NCI-H1092 treated with DMSO at 0.1 percent for 48 hours (cell line): ENCODE measurements at regions not wholly inside any gene's neighbourhood (a gene's known extent, or its start where the extent isn't known, plus 50 kb on each side); places are given as distances from the start of the nearest gene placed in this dataset.
"Not testable (repeated sequence)": the region's sequence is repeated elsewhere in the genome, so short reads cannot be mapped to it uniquely, and the experiment has no call there.

ENCODE experiments used
- DNase-seq: peaks from one replicate; lab custom pipeline; 2025; lab: John Stamatoyannopoulos, UW

GRCh38 chr14:23861666-23862065, 91.9 kb upstream of the DHRS4 start:
- no peak for DNase-seq

GRCh38 chr14:23862513-23862912, 91.1 kb upstream of the DHRS4 start:
- no peak for DNase-seq

GRCh38 chr14:23863836-23864235, 89.7 kb upstream of the DHRS4 start:
- DNase-seq, result no peak

- DNase-seq, result no peak
These were observed 89.3 kb upstream of the DHRS4 start for GRCh38 chr14:23864259-23864658.

GRCh38 chr14:23864861-23865260, 88.7 kb upstream of the DHRS4 start:
- peak; percentile 23 for DNase-seq

GRCh38 chr14:23865502-23865901, 88.1 kb upstream of the DHRS4 start:
- DNase-seq, result peak; percentile 63

- no peak for DNase-seq
These were observed 87.3 kb upstream of the DHRS4 start for GRCh38 chr14:23866269-23866668.

- no peak for DNase-seq
These were observed 84.4 kb upstream of the DHRS4 start for GRCh38 chr14:23869078-23869719.

- no peak for DNase-seq
These were observed 77.3 kb upstream of the DHRS4 start for GRCh38 chr14:23876160-23876750.

GRCh38 chr14:23877111-23877510, 76.5 kb upstream of the DHRS4 start:
- no peak for DNase-seq

- no peak for DNase-seq
These were observed 75.9 kb upstream of the DHRS4 start for GRCh38 chr14:23877538-23878180.

- DNase-seq, result no peak
These were observed 72.3 kb upstream of the DHRS4 start for GRCh38 chr14:23881282-23881681.

GRCh38 chr14:23883684-23884540, 69.7 kb upstream of the DHRS4 start:
- DNase-seq, result no peak

- no peak for DNase-seq
These were observed 69.0 kb upstream of the DHRS4 start for GRCh38 chr14:23884541-23884904.

- DNase-seq, result no peak
These were observed 66.0 kb upstream of the DHRS4 start for GRCh38 chr14:23887536-23887935.

- DNase-seq, result not testable (repeated sequence)
These were observed 61.9 kb upstream of the DHRS4 start for GRCh38 chr14:23891717-23892116.

GRCh38 chr14:23892289-23892688, 61.3 kb upstream of the DHRS4 start:
- DNase-seq, result not testable (repeated sequence)

- DNase-seq, result no peak
These were observed 59.1 kb upstream of the DHRS4 start for GRCh38 chr14:23894362-23895052.

- DNase-seq, result no peak
These were observed 58.5 kb upstream of the DHRS4 start for GRCh38 chr14:23895053-23895419.

- no peak for DNase-seq
These were observed 58.1 kb upstream of the DHRS4 start for GRCh38 chr14:23895480-23895879.

GRCh38 chr14:23896609-23897153, 56.9 kb upstream of the DHRS4 start:
- no peak for DNase-seq

- DNase-seq, result not testable (repeated sequence)
These were observed 56.3 kb upstream of the DHRS4 start for GRCh38 chr14:23897291-23897690.
